ENCODE measurements at regions not wholly inside any gene's neighbourhood (a gene's known extent, or its start where the extent isn't known, plus 50 kb on each side); places are given as distances from the start of the nearest gene placed in this dataset.
"Not testable (repeated sequence)": the region's sequence is repeated elsewhere in the genome, so short reads cannot be mapped to it uniquely, and the experiment has no call there.

GRCh38 chr10:120039826-120040225 lies 147.3 kb downstream of the SEC23IP start:
- TF ChIP-seq CTCF (IDR thresholded peaks at IDR 0.05; ENCODE audit: unreplicated experiment in 3 of 3): no peak
- Mint-ChIP-seq H3K27ac (no peak overlapping the region), H3K27me3 (ENCODE audit: low read depth) (peaks cover 7% of the 10 kb centered on the region)

GRCh38 chr10:120041807-120042559 lies 149.5 kb downstream of the SEC23IP start:
- no peak overlapping the region for H3K4me3 Mint-ChIP-seq
- no peaks in the 10 kb centered on the region for H3K36me3 Mint-ChIP-seq (ENCODE audit: low read depth)
- no peak overlapping the region for H3K27ac Mint-ChIP-seq
- no peak for TF ChIP-seq CTCF (IDR thresholded peaks at IDR 0.05; ENCODE audit: unreplicated experiment in 3 of 3)
- no peaks in the 10 kb centered on the region for H3K9me3 Mint-ChIP-seq
- H3K4me1 Mint-ChIP-seq: no peaks in the 10 kb centered on the region
- peaks cover 4% of the 10 kb centered on the region for H3K27me3 Mint-ChIP-seq (ENCODE audit: low read depth)

More at GRCh38 chr10:120039826-120040225, 147.3 kb downstream of the SEC23IP start:
- Mint-ChIP-seq H3K36me3 (ENCODE audit: low read depth) (no peaks in the 10 kb centered on the region), H3K4me1 (no peaks in the 10 kb centered on the region), H3K4me3 (no peak overlapping the region), H3K9me3 (no peaks in the 10 kb centered on the region)

GRCh38 chr10:120042705-120043104 lies 150.2 kb downstream of the SEC23IP start:
- Mint-ChIP-seq H3K9me3 (no peaks in the 10 kb centered on the region), H3K4me3 (no peak overlapping the region), H3K27me3 (ENCODE audit: low read depth) (peaks cover 4% of the 10 kb centered on the region), H3K27ac (no peak overlapping the region), H3K4me1 (no peaks in the 10 kb centered on the region), H3K36me3 (ENCODE audit: low read depth) (no peaks in the 10 kb centered on the region)
- no peak for TF ChIP-seq CTCF (IDR thresholded peaks at IDR 0.05; ENCODE audit: unreplicated experiment in 3 of 3)

GRCh38 chr10:120047373-120047772 lies 154.8 kb downstream of the SEC23IP start:
- not testable (repeated sequence) for H3K27ac Mint-ChIP-seq, H3K9me3 Mint-ChIP-seq

GRCh38 chr10:120047926-120048325 lies 155.4 kb downstream of the SEC23IP start:
- Mint-ChIP-seq H3K27ac (no peak overlapping the region), H3K4me3 (no peak overlapping the region), H3K4me1 (peaks cover 11% of the 10 kb centered on the region), H3K36me3 (ENCODE audit: low read depth) (no peaks in the 10 kb centered on the region), H3K9me3 (no peaks in the 10 kb centered on the region), H3K27me3 (ENCODE audit: low read depth) (peaks cover 8% of the 10 kb centered on the region)
- no peak for TF ChIP-seq CTCF (IDR thresholded peaks at IDR 0.05; ENCODE audit: unreplicated experiment in 3 of 3)

More at GRCh38 chr10:120047373-120047772, 154.8 kb downstream of the SEC23IP start:
- not testable (repeated sequence) for H3K4me1 Mint-ChIP-seq; H3K36me3 Mint-ChIP-seq (ENCODE audit: low read depth); H3K27me3 Mint-ChIP-seq (ENCODE audit: low read depth); H3K4me3 Mint-ChIP-seq

- Mint-ChIP-seq H3K36me3 (ENCODE audit: low read depth) (no peaks in the 10 kb centered on the region), H3K9me3 (no peaks in the 10 kb centered on the region), H3K27me3 (ENCODE audit: low read depth) (peaks cover 8% of the 10 kb centered on the region), H3K4me1 (peaks cover 12% of the 10 kb centered on the region), H3K27ac (no peak overlapping the region), H3K4me3 (no peak overlapping the region)
- no peak for TF ChIP-seq CTCF (IDR thresholded peaks at IDR 0.05; ENCODE audit: unreplicated experiment in 3 of 3)
These were observed 155.9 kb downstream of the SEC23IP start for GRCh38 chr10:120048391-120048790.
